HG03432 (cell line): ENCODE measurements at regions not wholly inside any gene's neighbourhood (a gene's known extent, or its start where the extent isn't known, plus 50 kb on each side); places are given as distances from the start of the nearest gene placed in this dataset.
"Not testable (repeated sequence)": the region's sequence is repeated elsewhere in the genome, so short reads cannot be mapped to it uniquely, and the experiment has no call there.

Source experiments
- ATAC-seq: cut with Tn5 transposase; IDR thresholded peaks from one replicate; pipeline ENCODE4 v1.9.1; 2021; ENCODE audit warnings: mild to moderate bottlenecking, moderate library complexity; ENCODE audit not compliant: unreplicated experiment

DNA sequence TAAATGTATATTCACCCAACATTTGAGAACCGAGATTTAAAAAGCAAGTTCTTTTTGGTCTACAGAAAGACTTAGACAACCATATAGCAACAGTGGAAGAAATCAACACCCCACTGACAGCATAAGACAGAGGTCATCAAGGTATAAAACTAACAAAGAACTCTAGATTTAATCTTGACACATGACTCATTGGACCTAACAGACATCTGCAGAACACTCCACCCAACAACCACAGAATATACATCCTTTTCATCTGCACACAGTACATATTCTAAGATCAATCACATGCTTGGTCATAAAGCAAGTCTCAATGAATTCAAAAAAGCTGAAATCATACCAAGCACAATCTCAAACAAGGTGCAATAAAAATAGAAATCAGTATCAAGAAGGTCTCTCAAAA is 65.8 kb downstream of the SPIN4 start:
- no peak for ATAC-seq

DNA sequence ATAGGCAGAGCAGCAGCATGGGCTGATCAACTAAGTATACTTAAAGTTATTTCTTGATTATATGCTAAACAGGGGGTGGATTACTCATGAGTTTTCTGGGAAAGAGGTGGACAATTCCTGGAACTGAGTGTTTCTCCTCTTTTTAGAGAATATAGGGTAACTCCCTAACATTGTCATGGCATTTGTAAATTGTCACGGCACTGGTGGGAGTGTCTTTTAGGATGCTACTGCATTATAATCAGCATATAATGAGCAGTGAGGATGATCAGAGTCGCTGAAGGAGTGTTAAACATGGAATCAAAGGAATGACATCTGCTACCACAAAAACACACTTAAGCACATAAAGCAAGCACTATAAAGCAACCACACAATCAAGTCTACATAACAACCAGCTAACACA is 66.5 kb downstream of the SPIN4 start:
- no peak for ATAC-seq

DNA sequence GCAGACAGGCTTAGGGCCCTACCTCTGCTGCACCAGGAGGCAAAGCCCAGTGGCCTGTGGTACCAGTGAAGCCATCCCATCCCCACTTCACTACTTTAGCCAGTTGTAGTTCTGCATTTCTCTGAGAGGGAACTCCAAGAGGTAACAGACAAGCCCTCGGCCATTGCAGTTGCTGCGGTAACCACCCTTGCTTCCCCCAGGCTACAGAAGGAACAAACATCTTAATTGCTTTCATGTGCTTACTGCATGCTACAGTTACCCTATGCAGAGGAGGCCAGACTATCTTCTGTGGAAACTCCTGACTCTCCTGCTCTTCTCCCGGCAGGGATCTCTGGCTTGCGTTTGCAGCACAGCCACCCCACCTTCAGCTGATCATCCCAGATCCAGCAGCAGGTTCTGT is 67.8 kb downstream of the SPIN4 start:
- ATAC-seq: no peak

DNA sequence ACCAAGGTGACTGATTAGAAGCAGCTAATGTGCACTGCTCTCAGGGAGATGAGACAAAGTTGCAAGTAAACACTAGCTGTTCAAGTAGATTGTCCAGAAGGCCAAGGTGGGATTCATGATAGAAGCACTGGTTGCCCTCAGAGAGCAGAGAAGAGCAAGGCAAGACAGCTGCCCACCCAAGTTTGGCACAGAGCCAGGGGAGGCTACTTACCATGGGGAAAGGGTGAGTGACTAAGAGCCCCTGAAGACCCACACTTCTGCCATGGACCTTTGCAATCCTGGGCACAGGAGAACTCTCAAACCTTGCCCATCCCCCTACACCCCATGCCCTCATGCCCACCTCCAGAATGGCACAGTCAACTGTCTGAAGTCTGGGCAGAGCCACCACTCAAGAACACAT is 68.3 kb downstream of the SPIN4 start:
- no peak for ATAC-seq

DNA sequence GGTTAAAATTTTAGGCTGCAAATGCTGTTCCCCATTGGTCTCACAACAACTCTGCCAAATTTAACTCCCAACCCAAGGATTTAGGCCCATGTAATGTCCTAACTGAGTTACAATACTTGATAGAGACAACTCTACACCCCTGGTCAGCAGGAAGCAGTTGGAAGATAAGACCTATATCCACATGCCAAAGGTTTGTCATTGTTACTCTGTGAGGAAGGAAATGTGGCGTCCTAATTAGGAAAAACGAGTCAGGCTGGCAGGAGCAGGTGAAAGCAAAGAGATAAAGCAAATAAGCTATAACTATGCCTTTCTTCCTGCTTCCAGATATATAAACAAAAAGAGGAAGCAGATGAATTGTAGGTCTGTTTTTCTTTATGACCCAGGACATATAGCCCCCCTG is 69.1 kb downstream of the SPIN4 start:
- ATAC-seq: no peak

DNA sequence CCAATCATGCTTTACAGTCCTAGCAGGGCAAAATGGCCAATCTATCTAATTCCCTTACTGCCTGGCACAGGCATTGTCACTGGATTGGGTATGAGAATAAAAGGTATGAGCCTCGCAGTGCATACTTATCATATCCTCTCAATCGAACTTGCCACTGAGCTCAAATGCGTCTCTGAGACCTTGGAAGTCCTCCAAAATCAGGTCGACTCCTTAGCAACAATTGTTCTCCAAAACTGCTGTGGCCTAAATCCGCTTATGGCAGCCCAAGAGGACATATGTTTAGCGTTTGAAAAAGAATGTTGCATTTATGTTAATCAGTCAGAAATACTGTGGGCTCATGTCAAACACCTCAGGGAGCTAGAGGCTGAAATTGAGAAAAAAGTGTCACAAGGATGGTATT is 69.7 kb downstream of the SPIN4 start:
- no peak for ATAC-seq

DNA sequence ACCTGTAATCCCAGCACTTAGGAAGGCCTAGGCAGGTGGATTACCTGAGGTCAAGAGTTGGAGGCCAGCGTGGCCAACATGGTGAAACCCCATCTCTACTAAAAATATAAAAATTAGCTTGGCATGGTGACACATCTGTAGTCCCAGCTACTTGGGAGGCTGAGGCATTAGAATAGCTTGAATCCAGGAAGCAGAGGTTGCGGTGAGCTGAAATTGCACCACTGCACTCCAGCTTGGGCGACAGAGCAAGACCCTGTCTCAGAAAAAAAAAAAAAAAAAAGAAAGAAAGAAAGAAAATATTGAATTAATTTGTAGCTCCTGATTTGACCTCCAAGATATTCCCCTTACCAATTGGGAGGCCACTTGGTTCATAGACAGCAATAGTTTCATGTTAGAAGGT is 73.7 kb downstream of the SPIN4 start:
- not testable (repeated sequence) for ATAC-seq

DNA sequence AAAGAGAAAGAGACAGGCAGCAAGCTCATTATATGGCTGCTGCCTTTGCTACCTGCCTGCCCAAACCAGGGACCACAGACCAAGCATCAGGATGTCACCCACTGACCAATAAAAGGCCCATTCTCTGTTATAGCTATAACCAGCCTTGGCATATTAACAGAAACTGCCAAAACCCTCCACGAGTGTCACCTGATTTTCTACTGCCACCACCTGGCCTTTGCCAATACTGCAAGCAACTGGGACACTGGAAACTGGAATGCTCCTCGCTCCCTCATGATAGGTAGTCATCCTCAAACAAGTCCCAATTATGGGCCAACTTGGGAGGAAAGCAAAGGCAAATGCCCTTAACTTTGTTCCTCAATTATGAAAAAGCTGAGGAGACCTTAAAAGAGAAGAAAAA is 76.0 kb downstream of the SPIN4 start:
- ATAC-seq: peak; percentile 64

DNA sequence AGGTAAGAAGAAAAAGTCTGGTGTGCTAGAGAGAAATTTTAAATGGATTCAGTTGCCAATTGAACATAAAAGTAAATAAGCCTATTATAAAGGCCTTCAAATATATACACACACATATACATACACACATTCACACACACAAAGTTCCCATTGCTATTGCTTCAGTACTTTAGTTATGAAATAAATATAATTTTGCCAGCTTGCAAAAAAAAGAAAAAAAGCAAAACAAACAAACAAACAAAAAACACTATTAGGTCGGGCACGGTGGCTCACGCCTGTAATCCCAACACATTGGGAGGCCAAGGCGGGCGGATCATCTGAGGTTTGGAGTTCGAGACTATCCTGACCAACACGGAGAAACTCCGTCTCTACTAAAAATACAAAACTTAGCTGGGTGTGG is 80.3 kb downstream of the SPIN4 start:
- no peak for ATAC-seq

DNA sequence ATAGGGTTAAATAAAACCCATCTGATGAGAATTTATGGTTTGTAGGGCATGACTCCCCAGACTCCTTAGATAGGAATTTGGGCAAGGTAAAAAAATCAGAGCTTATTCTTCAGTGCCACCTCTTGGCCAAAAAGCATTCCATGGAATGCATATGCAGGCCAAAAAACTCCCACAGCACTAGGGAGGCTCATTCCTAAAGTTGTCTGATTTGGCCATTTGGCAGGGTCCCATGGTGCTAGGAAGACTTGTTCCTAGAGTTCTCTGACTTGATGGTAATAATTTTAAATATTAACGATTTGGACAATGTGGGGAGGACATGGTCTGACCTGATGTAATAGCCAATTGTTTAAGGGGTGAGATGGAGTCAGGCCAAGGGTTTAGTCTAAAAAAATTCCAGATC is 93.0 kb downstream of the SPIN4 start:
- no peak for ATAC-seq

DNA sequence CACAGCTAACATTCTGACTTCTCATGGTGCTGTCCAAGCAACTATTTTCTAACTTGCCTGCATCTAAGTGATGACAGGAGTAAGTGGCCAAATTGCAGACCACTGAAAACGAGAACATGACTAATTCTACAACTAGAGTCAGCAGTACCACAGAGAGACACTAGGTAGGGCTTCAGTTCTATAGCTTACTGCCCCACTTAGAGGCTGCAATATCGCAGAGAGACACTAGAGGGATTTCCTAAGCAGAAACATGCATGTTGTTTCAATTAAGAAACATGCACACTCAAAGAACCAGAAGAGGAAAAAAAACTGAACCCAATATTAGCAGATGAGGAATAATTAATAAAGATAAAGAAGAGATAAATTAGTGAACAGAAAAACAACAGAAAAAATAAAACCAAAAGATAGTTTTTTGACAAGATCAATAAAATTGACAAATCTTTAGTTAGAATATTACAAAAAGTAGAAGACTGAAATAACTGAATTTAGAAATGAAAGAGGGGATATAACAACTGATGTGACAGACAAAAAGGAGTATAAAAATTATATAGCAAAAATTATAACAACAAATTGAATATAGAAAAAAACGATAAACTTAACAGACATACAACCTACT is 100.8 kb downstream of the SPIN4 start:
- ATAC-seq: peak; percentile 100

DNA sequence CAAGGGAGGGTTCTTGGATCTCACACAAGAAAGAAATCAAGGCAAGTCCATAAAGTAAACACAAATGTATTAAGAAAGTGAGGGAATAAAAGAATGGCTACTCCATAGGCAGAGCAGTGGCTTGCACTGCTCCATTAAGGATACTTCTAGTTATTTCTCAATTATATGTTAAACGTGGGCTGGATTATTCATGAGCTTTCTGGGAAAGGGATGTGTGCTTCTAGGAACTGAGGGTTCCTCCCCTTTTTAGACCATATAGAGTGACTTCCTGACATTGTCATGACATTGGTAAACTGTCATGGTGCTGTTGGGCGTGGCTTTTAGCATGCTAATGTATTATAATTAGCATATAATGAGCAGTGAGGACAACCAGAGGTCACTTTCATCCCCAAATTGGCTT is 108.4 kb downstream of the SPIN4 start:
- not testable (repeated sequence) for ATAC-seq

DNA sequence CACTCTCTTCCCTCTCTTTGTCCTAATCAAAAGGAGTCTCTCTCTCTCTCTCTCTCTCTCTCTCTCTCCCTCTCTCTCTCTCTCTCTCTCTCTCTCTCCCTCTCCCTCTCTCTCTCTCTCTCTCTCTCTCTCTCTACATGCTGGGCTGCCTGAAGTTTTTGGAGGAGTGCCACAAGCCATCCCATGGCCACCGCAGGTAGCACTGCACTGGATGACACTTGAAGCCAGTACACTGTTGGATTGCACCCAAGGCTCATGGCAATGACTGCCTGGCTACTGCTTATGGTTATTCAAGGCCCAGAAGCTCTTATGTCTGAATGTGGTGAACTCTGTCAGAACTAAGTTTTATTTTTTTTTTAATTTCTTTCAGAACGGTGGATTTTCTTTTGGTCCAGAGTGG is 115.2 kb downstream of the SPIN4 start:
- ATAC-seq: not testable (repeated sequence)

DNA sequence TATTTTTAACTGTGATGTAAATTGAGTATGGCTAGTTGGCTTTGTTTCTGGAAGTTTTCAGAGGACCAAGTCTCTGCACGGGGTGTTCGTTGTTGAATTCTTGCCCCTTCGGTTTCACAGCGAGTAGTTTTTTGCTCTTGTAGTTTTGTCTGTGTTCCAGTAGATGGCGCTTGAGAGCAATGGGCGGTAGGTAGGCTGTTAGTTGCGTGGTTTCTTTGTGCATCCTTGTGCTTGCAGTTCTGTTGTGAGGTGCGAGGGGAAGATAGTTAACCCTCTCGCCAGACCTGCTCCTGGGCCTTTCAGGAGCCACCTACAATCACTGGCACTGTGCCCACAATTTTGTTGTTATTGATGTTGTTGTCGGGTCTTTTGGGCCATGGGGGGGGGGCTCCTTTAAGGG is 118.1 kb downstream of the SPIN4 start:
- not testable (repeated sequence) for ATAC-seq

DNA sequence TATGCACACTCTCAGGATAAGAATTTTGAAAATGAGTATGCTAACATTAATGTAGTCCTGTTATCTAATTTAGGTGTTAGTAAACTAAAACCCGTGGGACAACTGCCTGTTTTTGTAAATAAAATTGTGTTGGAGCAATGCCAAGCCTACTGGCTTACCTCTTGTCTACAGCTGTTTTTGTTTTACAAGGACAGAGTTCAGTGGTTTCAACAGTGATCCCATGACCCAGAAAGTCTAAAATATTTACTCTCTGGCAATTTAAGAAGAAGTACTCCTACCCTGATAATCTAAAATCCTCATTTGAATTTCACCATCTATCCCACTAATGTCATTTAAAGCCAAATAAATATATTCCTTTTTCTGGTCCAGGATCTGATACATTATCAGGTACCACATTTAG is 132.9 kb downstream of the SPIN4 start:
- not testable (repeated sequence) for ATAC-seq

DNA sequence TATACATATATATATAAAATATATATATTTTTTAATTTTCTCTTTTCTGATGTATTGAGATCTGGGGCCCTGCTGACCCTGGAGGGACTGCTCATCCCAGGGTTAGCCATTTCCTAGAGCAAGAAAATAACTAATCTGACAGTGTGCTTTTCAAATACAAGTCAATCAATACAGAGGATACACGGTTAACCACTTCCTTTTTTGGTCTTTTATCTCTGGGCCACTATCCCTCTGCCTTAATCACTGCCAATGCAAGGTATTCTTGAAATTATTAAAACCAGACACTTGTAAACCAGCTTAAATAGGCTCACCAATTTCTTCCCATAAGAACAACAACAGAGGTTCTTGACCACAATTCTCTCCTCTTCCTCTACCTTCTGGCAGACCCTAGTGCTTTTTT is 133.6 kb downstream of the SPIN4 start:
- not testable (repeated sequence) for ATAC-seq

DNA sequence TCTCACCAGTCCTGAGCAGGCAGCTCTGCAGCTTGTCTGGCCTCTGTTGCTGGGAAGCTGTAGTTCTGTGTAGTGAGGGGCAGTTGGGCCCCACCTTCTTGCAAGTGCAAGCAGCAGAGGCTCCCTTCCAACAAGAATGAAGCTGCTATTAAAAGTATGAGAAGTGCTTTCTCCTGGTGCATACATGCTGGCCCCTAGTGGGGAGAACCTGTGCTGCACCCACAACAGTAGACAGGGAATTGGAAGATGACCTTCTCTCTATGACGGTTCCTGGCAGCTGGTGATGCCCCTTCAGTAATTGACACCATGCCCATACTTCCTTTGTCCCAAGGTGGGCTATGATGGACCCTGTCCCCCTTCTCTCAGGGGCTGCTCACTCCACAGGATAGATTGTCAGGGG is 141.5 kb downstream of the SPIN4 start:
- not testable (repeated sequence) for ATAC-seq

DNA sequence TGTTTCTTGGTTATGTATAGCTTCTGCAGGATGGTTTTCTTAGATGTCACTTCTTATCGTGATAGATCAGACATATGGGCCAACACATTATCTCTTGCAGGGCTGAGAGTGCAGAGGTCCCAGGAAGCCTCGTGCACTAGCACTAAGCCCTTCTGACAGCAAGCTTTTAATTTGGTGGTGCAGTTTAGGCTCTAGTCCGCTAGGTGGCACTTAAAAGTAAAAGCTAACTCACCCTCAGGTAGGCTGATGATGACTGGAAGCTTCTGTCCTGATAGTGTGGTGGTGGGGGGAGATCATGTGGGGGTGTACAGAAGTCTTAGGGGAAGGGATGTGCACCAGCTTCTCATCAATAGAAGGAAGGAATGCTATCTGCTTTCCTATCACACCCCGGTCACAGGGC is 142.0 kb downstream of the SPIN4 start:
- ATAC-seq: not testable (repeated sequence)

DNA sequence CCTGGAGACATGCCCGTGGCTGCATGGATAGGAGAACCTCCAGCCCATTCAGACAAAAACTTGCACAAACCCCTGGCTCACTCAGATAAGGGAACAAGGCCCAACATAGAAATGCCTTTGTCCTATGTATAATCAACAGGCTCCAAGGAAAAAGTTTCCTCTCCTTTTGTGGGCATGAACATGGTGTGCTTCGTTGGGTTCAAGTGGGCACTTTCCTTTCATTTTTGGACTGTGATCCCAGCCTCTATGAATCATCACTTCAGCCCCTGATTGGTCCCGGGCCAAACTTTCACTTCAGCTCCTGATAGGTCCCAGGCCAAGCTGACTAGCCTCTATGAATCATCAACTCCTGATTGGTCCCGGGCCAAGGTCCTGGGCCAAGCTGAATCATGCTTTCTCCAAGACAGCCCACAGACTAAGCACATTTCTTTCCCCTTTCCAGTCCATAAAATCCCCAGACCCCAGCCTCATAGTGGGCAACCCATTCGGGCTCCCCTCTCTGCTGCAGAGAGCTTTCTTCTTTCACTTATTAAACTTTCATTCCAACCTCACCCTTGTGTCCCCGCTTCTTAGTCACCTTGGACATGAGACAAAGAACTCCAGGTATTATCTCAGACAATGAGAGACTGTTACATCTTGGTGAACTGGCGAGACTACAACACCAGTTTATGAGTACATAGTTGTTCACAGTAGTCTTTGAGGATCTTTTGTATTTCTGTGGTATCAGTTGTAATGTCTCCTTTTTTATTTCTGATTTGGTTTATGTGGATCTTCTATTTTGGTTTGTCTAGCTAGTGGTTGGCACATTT is 146.7 kb downstream of the SPIN4 start:
- ATAC-seq: not testable (repeated sequence)

DNA sequence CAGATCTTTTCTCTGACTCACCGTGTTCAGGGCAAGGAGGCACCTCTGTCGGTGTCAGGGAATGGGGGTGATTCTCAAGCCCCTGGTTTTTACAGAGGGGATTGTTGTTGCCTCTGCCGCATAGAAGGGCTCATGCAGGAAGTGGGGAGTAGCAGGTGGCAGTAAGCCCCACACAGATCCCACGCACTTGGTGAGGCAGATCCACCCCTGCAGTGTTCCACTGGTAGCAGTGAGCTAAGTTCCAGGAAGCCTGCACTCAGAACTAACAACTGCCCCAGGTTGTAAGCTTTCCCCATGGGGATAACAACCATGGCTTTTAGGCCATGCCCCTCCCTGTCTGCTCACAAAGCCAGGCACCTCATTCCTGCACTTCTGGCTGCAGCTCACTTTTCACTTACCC is 149.1 kb downstream of the SPIN4 start:
- not testable (repeated sequence) for ATAC-seq

DNA sequence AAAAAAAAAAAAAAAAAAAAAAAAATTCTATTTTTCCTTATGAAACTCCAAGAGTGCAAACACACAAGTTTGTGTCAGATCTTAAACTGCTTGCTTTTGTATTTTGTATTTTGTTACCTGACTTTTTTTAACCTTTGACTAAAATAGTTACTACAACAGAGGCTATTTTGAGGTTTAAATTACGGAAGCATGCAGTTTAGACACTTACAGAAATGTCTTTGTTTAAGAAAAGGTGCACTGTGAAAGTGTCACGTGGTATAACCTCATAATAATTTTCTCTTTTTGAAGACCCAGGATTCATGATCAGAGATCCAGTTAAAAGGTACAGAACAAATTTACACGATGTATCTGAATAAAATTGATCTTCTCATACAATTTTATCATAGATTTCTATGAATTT is 152.4 kb downstream of the SPIN4 start:
- ATAC-seq: not testable (repeated sequence)

DNA sequence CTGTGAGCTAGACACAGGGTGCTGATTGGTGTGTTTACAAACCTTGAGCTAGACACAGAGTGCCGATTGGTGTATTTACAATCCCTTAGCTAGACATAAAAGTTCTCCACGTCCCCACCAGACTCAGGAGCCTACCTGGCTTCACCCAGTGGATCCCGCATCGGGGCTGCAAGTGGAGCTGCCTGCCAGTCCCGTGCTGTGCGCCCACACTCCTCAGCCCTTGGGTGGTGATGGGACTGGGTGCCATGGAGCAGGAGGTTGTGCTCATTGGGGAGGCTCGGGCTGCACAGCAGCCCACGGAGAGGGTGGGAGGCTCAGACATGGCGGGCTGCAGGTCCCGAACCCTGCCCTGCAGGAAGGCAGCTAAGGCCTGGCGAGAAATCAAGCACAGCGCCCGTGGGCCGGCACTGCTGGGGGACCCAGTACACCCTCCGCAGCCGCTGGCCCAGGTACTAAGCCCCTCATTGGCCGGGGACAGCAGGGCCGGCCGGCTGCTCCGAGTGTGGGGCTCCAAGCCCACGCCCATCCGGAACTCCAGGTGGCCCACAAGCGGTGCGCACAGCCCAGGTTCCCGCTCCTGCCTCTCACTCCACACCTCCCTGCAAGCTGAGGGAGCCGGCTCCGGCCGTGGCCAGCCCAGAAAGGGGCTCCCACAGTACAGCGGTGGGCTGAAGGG is 158.6 kb downstream of the SPIN4 start:
- ATAC-seq: not testable (repeated sequence)
